ENCODE measurements at regions not wholly inside any gene's neighbourhood (a gene's known extent, or its start where the extent isn't known, plus 50 kb on each side); places are given as distances from the start of the nearest gene placed in this dataset.

DNA sequence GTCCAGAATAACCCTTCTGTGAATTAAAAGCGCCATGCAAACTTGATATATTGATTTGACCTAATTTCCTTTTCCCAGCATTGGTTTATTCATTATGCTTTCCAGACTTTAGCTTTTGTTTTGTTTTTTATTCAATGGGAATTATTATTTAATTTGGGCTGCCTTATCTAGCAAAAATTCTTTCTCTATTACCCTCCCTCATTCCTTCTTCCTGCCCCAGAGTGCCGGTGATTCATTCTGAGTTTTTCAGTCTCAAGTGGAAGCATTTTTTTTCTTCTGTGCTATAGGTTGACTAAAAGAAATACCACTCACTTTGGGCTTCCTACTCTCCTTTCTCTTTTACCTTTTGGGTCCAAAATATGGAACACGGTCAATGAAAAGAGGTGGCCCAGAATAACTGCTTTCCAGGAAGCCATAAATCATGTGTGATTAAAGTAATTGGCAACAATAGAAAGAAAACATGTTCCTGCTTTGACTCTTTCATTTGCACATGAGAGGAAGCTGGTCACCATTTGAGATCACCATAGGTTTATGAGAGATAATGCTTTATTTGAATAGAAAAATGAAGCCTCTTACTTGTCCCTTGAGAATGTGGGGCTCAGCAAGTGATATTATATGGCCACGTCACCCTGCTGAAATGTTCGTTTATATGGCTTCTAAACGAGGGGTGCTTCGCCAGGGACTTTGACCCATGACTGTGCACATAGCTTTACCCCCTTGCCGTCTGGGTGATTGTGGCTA, 422.8 kb upstream of the ZEB2 start:
- no peak for DNase-seq
- Histone ChIP-seq H3K27ac (no peak overlapping the region), H3K36me3 (no peaks in the 10 kb centered on the region), H3K9me3 (ENCODE audit: severe bottlenecking) (no peaks in the 10 kb centered on the region), H3K27me3 (ENCODE audit: insufficient read depth, low read depth, severe bottlenecking) (no peaks in the 10 kb centered on the region), H3K4me3 (ENCODE audit: low read depth, low read length) (no peak overlapping the region)
- TF ChIP-seq, protein P1, sequence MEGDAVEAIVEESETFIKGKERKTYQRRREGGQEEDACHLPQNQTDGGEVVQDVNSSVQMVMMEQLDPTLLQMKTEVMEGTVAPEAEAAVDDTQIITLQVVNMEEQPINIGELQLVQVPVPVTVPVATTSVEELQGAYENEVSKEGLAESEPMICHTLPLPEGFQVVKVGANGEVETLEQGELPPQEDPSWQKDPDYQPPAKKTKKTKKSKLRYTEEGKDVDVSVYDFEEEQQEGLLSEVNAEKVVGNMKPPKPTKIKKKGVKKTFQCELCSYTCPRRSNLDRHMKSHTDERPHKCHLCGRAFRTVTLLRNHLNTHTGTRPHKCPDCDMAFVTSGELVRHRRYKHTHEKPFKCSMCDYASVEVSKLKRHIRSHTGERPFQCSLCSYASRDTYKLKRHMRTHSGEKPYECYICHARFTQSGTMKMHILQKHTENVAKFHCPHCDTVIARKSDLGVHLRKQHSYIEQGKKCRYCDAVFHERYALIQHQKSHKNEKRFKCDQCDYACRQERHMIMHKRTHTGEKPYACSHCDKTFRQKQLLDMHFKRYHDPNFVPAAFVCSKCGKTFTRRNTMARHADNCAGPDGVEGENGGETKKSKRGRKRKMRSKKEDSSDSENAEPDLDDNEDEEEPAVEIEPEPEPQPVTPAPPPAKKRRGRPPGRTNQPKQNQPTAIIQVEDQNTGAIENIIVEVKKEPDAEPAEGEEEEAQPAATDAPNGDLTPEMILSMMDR (IDR thresholded peaks at IDR 0.05; ENCODE audit: low read depth, low read length): no peak

DNA sequence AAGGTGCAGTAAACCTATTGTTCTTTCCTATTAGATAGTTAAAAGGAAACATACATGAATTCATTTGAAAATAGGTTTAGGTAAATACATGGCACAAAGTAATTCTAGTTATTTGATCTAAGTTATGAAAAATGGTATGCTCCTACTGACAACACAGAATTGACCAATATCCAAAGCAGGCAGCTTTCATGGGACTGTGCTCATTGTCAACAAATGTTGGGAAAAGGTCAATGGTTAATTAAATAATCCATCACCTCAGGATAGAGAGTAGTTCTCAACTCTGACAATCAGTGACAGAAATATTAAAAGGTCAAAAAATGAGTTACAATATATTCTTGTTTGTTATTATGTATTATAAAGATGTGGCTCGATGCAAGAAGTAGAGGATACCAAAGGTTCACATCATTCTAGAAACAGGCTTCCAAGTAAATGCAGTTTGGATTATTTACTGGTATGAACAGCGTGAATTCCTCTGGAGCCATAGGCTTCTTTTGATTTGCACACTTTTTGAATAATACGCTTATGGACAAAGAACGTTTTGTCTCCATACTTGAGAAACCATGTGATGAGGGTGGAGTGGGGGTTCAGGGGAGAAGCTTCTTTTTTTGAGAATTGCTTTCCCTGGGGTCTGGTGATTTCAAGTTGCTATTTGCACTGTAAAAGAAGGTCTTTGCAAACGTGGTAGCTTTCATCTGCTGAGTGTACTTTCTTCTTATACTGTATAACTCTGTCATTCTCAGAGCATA, 422.0 kb upstream of the ZEB2 start:
- Histone ChIP-seq H3K4me3 (ENCODE audit: low read depth, low read length) (no peak overlapping the region), H3K27me3 (ENCODE audit: insufficient read depth, low read depth, severe bottlenecking) (no peaks in the 10 kb centered on the region), H3K36me3 (no peaks in the 10 kb centered on the region), H3K27ac (no peak overlapping the region), H3K9me3 (ENCODE audit: severe bottlenecking) (no peaks in the 10 kb centered on the region)
- no peak for DNase-seq
- TF ChIP-seq, protein P1 (IDR thresholded peaks at IDR 0.05; ENCODE audit: low read depth, low read length): no peak

DNA sequence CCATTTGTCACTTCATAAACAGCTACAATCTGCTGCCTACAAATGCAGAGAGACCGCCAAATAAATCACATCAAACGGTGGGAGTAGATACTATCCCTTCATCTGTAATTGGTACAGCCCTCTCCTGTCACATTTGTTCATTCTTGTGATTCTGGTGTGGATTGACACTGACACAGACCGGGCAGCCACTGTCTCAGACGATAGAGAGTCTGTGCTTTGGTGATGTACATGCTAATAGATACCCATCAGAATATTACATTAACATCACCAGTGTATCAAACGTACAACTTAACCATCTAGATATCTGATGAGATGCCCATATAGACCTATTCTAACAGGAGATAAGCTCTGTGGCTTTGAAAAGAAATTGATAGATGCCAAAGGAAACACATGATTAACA, 419.7 kb upstream of the ZEB2 start:
- Histone ChIP-seq H3K27me3 (ENCODE audit: insufficient read depth, low read depth, severe bottlenecking) (no peaks in the 10 kb centered on the region), H3K9me3 (ENCODE audit: severe bottlenecking) (no peaks in the 10 kb centered on the region), H3K4me3 (ENCODE audit: low read depth, low read length) (no peak overlapping the region), H3K36me3 (no peaks in the 10 kb centered on the region), H3K27ac (no peak overlapping the region)
- TF ChIP-seq, protein P1 (IDR thresholded peaks at IDR 0.05; ENCODE audit: low read depth, low read length): no peak
- no peak for DNase-seq

DNA sequence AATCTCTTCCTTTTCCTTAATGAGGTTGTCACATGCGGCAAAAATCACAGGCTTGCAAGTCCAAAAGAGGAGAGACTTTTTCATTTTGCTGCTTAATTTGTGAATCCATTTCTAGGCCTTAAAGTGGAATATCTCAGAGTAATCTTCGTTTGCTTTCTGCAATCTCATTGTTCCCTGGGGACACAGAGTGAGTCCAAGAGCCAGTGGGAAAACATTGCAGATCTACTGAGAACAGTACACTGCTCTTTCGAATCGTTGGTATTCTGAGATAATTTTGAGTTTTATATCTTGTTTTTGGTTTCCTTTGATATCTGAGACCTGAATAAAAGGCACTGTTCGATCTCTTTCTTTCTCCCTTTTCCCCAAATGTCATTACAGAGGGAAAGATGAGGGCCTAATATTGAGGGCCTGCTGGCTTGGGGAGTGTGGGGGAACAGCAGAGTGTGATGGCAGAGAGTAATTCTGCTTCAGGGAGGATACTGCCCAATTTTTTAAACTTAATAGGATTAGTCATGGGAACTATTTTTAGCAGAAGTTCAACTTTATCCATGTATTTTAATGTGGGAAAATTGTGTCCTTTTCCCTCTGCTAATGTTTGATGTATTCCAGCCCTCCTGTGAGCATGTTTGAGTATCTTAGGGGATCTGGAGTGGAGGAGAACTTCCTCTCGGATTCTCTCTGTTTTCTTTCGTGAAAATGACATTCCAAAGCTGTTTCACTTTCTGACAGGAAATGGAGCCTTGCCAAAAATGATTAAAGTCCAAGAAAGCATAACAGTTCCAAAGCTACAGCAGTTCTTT, 418.2 kb upstream of the ZEB2 start:
- Histone ChIP-seq H3K36me3 (no peaks in the 10 kb centered on the region), H3K4me3 (ENCODE audit: low read depth, low read length) (no peak overlapping the region), H3K9me3 (ENCODE audit: severe bottlenecking) (no peaks in the 10 kb centered on the region), H3K27ac (no peak overlapping the region), H3K27me3 (ENCODE audit: insufficient read depth, low read depth, severe bottlenecking) (no peaks in the 10 kb centered on the region)
- TF ChIP-seq, protein P1 (IDR thresholded peaks at IDR 0.05; ENCODE audit: low read depth, low read length): no peak
- no peak for DNase-seq

DNA sequence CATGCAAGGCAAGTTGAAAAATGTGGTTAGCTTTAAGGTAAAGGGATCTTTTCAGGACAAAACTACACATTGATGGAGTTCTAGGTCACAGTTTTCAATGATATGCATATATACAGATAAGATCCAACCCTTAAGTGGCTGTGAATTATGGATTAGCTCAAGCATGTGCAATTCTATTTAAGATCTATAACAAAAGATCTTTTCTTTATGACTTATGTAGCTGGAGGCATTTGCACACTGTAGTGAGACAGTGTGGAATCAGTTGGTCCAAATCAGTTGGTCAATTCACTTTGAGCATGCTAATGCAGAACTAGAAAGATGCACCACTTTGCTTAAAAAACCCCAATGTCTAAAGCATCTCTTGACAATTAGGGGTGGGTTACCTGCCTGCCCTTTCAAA, 417.1 kb upstream of the ZEB2 start:
- H3K27ac ChIP-seq: no peak overlapping the region
- no peaks in the 10 kb centered on the region for H3K9me3 ChIP-seq (ENCODE audit: severe bottlenecking)
- no peaks in the 10 kb centered on the region for H3K36me3 ChIP-seq
- DNase-seq: no peak
- TF ChIP-seq, protein P1 (IDR thresholded peaks at IDR 0.05; ENCODE audit: low read depth, low read length): no peak
- no peaks in the 10 kb centered on the region for H3K27me3 ChIP-seq (ENCODE audit: insufficient read depth, low read depth, severe bottlenecking)
- no peak overlapping the region for H3K4me3 ChIP-seq (ENCODE audit: low read depth, low read length)

Measured in WERI-Rb-1 (cell line).